ENCODE measurements at regions not wholly inside any gene's neighbourhood (a gene's known extent, or its start where the extent isn't known, plus 50 kb on each side); places are given as distances from the start of the nearest gene placed in this dataset.
"Not testable (repeated sequence)": the region's sequence is repeated elsewhere in the genome, so short reads cannot be mapped to it uniquely, and the experiment has no call there.

DNA sequence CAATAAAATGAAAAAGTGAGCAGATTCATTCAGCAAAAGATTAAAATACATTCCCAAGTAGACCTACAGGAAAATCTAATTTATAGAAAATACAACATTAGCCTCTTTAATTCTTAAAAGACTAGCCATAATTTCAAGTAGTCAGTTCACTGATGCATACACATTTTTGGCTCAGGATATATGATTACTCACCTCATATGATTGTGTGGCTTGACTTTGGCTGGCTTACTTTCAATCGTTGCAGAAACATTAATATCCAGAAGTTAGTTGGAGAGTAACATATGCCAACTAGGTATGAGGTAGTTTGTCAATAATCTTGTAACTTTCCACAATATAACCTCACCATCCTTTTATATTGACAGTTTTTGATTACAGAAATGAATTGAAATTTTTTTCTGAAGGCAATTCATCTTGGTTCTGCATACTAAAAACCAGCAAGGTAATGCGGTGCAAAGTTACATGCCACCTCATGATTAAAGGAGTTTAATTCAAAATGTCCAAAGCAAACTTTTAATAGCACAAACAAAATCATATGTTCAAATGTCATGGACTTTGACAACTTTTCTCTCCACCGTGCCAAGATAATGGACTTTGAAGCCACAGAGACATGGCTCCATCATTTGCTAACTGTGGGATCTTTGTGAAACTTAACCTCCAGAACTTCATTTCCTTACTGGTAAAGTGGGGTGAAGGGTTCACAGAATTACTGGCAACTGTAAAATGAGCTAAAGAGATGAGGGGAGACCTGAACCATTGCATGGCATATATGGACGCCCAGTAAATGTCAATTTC is 76.6 kb upstream of the PAM start:
- no peaks in the 10 kb centered on the region for H3K27me3 ChIP-seq (ENCODE audit: control insufficient read depth in 1 of 2, insufficient read depth in 2 of 2, low read length in 2 of 2)
- H3K27ac Mint-ChIP-seq = no peak overlapping the region
- DNase-seq (no peak), ATAC-seq (ENCODE audit: poor library complexity) (no peak)
- no peak overlapping the region for H3K4me3 ChIP-seq (ENCODE audit: low read length)
- no peaks in the 10 kb centered on the region for H3K9me3 Mint-ChIP-seq
- intact Hi-C loops (cut with DNase I, micrococcal nuclease) = no loop called here
- CTCF ChIA-PET = no interaction called here
- no peak overlapping the region for H3K27ac ChIP-seq (ENCODE audit: low read depth in 1 of 2, low read length in 2 of 2)
- H3K36me3 Mint-ChIP-seq (ENCODE audit: low read depth) = no peaks in the 10 kb centered on the region
- no peaks in the 10 kb centered on the region for H3K4me1 ChIP-seq (ENCODE audit: insufficient read depth, low read length)
- H3K4me3 Mint-ChIP-seq = no peak overlapping the region
- TF ChIP-seq, protein P1, sequence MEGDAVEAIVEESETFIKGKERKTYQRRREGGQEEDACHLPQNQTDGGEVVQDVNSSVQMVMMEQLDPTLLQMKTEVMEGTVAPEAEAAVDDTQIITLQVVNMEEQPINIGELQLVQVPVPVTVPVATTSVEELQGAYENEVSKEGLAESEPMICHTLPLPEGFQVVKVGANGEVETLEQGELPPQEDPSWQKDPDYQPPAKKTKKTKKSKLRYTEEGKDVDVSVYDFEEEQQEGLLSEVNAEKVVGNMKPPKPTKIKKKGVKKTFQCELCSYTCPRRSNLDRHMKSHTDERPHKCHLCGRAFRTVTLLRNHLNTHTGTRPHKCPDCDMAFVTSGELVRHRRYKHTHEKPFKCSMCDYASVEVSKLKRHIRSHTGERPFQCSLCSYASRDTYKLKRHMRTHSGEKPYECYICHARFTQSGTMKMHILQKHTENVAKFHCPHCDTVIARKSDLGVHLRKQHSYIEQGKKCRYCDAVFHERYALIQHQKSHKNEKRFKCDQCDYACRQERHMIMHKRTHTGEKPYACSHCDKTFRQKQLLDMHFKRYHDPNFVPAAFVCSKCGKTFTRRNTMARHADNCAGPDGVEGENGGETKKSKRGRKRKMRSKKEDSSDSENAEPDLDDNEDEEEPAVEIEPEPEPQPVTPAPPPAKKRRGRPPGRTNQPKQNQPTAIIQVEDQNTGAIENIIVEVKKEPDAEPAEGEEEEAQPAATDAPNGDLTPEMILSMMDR (IDR thresholded peaks at IDR 0.05) = no peak
- no peaks in the 10 kb centered on the region for H3K36me3 ChIP-seq (ENCODE audit: insufficient read depth, low read length)
- no peaks in the 10 kb centered on the region for H3K27me3 Mint-ChIP-seq
- no peaks in the 10 kb centered on the region for H3K9me3 ChIP-seq (ENCODE audit: control insufficient read depth in 1 of 2, insufficient read depth in 1 of 2, low read length in 2 of 2)
- POLR2A ChIA-PET = no interaction called here
- H3K4me1 Mint-ChIP-seq (ENCODE audit: low read depth) = no peaks in the 10 kb centered on the region

DNA sequence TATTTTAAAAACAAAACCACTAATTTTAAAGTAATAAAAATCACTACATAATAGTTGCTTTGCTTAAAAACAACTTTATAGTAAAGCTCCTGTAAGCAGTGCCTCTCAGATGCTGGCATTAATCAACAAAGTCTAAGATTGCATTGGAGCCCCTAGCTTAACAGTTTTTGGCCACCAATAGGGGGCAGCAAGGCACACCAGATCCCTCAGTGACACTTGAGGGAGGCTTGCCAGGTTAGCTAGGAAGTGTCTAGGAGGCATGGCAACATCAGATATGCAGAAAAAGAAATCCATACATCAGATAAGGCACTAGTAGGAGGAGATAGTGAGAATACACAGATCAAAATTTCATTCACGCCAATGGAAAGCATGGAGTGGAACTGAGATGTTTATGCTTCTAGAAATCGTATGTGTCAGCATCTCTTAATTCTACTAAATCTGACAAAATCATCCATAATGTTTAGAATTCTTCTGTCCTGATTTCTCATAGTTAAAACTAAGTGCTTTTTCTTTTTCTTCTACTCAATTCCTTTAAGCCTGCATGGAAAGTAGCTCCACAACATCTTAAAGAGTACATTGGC is 73.6 kb upstream of the PAM start:
- intact Hi-C loops (cut with DNase I, micrococcal nuclease) = loop anchor here (2.0 to 10.0 kb wide), 4 partner anchors 359 to 543 kb away; no protein-coding TSS in a partner anchor
- DNase-seq (peak; percentile 19 to 71 (median 34)), ATAC-seq (ENCODE audit: poor library complexity) (peak; percentile 44)
- TF ChIP-seq, protein P1 (IDR thresholded peaks at IDR 0.05) = peak; percentile 63
- Mint-ChIP-seq H3K27me3 (no peaks in the 10 kb centered on the region), H3K27ac (no peak overlapping the region), H3K4me3 (no peak overlapping the region), H3K36me3 (ENCODE audit: low read depth) (no peaks in the 10 kb centered on the region), H3K4me1 (ENCODE audit: low read depth) (no peaks in the 10 kb centered on the region), H3K9me3 (no peaks in the 10 kb centered on the region)
- H3K36me3 ChIP-seq (ENCODE audit: insufficient read depth, low read length) = no peaks in the 10 kb centered on the region
- H3K4me1 ChIP-seq (ENCODE audit: insufficient read depth, low read length) = no peaks in the 10 kb centered on the region
- H3K9me3 ChIP-seq (ENCODE audit: control insufficient read depth in 1 of 2, insufficient read depth in 1 of 2, low read length in 2 of 2) = no peaks in the 10 kb centered on the region
- CTCF ChIA-PET = interaction anchor here (0.9 to 1.4 kb wide), 4 partner anchors 11 to 458 kb away, joined by 3 to 7 read pairs (median 4); no protein-coding TSS in a partner anchor
- POLR2A ChIA-PET = no interaction called here
- H3K27me3 ChIP-seq (ENCODE audit: control insufficient read depth in 1 of 2, insufficient read depth in 2 of 2, low read length in 2 of 2) = no peaks in the 10 kb centered on the region
- H3K4me3 ChIP-seq (ENCODE audit: low read length) = no peak overlapping the region
- no peak overlapping the region for H3K27ac ChIP-seq (ENCODE audit: low read depth in 1 of 2, low read length in 2 of 2)

DNA sequence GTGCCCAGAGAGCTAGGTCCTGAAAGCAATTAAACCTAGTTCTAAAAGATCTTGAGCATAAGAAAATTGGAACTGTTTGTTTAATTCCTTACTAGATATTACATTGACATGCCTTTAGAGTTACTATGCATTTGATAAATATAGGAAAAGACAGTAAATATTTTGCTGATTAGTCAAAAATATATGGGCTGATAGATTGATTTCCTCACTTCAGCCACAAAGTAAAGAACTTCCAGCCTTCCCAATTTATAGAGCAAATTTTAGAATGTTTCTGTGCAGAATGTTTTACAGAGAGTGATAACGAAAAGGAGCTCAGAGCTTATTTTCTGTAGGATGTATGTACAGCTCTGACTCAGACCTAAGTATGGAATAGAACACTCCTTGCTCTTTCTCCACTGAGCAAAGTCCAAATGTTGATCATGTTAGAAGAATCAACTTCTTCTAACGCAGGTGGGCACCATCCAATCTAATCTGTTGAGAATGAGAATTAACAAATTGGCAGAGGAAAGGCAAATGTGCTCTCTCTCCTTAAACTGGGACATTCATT is 72.9 kb upstream of the PAM start:
- H3K36me3 ChIP-seq (ENCODE audit: insufficient read depth, low read length) = no peaks in the 10 kb centered on the region
- ChIA-PET POLR2A (no interaction called here), CTCF (interaction anchor here (0.9 to 1.4 kb wide), 4 partner anchors 10 to 457 kb away, joined by 3 to 7 read pairs (median 4); no protein-coding TSS in a partner anchor)
- H3K4me1 Mint-ChIP-seq (ENCODE audit: low read depth) = no peaks in the 10 kb centered on the region
- H3K27me3 Mint-ChIP-seq = no peaks in the 10 kb centered on the region
- no peaks in the 10 kb centered on the region for H3K27me3 ChIP-seq (ENCODE audit: control insufficient read depth in 1 of 2, insufficient read depth in 2 of 2, low read length in 2 of 2)
- intact Hi-C loops (cut with DNase I, micrococcal nuclease) = loop anchor here in 1 of 2 experiments (5.0 to 10.0 kb wide), 2 partner anchors 360 to 543 kb away; no protein-coding TSS in a partner anchor
- H3K36me3 Mint-ChIP-seq (ENCODE audit: low read depth) = no peaks in the 10 kb centered on the region
- H3K4me3 ChIP-seq (ENCODE audit: low read length) = no peak overlapping the region
- TF ChIP-seq, protein P1 (IDR thresholded peaks at IDR 0.05) = no peak
- no peak overlapping the region for H3K4me3 Mint-ChIP-seq
- H3K27ac Mint-ChIP-seq = no peak overlapping the region
- no peak for ATAC-seq (ENCODE audit: poor library complexity)
- no peaks in the 10 kb centered on the region for H3K4me1 ChIP-seq (ENCODE audit: insufficient read depth, low read length)
- H3K9me3 ChIP-seq (ENCODE audit: control insufficient read depth in 1 of 2, insufficient read depth in 1 of 2, low read length in 2 of 2) = no peaks in the 10 kb centered on the region
- DNase-seq = no peak
- no peak overlapping the region for H3K27ac ChIP-seq (ENCODE audit: low read depth in 1 of 2, low read length in 2 of 2)
- H3K9me3 Mint-ChIP-seq = no peaks in the 10 kb centered on the region

DNA sequence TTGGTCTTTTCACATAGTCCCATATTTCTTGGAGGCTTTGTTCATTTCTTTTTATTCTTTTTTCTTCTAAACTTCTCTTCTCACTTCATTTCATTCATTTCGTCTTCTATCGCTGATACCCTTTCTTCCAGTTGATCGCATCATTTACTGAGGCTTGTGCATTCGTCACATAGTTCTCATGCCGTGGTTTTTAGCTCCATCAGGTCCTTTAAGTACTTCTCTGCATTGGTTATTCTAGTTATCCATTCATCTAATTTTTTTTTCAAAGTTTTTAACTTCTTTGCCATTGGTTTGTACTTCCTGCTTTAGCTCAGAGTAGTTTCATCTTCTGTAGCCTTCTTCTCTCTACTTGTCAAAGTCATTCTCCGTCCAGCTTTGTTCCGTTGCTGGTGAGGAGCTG is 67.0 kb upstream of the PAM start:
- CTCF ChIA-PET; POLR2A ChIA-PET; H3K27me3 Mint-ChIP-seq; H3K4me1 Mint-ChIP-seq (ENCODE audit: low read depth); ATAC-seq (ENCODE audit: poor library complexity); H3K27ac ChIP-seq (ENCODE audit: low read depth in 1 of 2, low read length in 2 of 2); H3K27ac Mint-ChIP-seq; H3K4me1 ChIP-seq (ENCODE audit: insufficient read depth, low read length); H3K9me3 Mint-ChIP-seq; H3K4me3 ChIP-seq (ENCODE audit: low read length); DNase-seq; H3K9me3 ChIP-seq (ENCODE audit: control insufficient read depth in 1 of 2, insufficient read depth in 1 of 2, low read length in 2 of 2); H3K36me3 Mint-ChIP-seq (ENCODE audit: low read depth); H3K27me3 ChIP-seq (ENCODE audit: control insufficient read depth in 1 of 2, insufficient read depth in 2 of 2, low read length in 2 of 2); H3K4me3 Mint-ChIP-seq; H3K36me3 ChIP-seq (ENCODE audit: insufficient read depth, low read length): not testable (repeated sequence)
- intact Hi-C loops (cut with DNase I, micrococcal nuclease) = loop anchor here in 1 of 2 experiments (10.0 kb wide), 1 partner anchor 537 kb away; no protein-coding TSS in a partner anchor
